ENCODE measurements at regions not wholly inside any gene's neighbourhood (a gene's known extent, or its start where the extent isn't known, plus 50 kb on each side); places are given as distances from the start of the nearest gene placed in this dataset.

DNA sequence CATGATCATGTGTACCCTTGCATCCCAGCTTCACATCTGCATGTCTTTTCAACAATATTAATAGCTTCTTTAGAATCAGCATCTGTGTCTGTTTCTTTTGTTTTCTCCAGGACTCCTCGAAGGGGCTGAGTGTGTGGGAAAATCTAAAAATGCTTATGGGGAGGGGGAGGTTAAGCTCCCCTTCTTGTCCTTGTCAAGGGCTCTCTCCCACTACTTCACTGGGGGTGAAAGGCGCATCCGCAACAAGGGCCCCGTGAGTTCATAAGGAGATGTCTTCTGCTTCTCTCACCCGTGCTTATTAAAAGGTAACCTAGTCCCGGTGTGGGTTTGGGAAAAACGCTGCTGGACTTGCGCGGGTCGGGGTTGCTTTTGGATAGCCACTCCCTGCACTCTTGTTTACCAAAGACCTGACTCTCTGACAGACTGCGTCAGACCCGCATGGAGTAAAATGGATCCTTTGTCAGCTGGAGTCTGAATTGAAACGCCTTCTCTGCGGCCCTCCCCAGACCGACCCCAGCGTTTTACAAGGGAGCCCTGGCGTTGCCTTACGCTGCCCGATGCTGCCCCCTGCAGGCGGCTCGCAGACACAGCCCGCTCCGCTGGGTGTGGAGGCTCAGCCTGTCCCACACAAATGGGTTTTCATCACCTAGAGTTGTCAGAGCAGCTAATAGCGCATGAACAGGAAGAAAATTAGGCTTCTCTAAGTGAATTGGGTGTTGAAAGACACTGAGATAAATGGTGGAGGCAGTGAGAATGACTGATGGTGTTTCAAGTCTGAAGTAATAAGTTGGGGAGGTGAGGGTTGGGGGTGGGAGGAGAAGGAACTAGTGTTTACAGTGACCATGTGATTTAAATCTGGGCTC, 53.8 kb downstream of the IER5 start:
- peak; percentile 95 for DNase-seq

DNA sequence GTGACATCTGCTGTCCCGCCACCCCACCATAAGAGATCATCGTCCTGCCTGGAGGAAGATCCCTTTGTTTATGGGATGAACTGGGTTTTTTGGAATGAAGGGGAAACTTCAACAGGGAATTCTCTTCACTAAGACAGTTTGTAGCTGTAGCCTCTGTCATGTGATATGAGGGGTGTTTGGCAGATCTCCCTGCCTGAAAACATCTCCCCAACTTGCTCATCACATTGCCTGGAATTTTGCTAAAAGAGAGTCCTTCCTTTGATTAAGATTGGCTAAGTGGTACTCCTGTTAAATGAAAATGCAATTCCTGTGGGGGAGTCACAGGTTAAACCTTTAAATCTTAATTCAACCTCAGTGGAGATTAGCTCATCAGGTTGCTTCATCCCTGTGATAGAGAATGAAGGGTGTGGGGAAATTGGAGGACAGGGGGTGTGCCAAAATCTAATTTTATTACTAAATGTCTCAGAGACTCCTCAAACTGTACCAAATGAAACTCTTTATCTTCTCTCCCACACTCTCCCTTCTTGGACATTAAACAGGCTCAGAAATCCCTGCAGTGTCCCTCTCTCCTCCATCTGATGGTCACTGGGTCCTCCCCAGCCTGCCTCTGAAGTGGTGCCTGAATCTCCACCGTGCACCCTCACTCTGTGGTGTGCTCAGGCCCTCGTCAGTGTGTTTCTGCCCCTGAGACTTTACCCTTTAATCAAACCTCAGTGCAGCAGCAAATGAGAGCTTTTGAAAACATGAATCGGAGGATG, 54.8 kb downstream of the IER5 start:
- no peak for DNase-seq

DNA sequence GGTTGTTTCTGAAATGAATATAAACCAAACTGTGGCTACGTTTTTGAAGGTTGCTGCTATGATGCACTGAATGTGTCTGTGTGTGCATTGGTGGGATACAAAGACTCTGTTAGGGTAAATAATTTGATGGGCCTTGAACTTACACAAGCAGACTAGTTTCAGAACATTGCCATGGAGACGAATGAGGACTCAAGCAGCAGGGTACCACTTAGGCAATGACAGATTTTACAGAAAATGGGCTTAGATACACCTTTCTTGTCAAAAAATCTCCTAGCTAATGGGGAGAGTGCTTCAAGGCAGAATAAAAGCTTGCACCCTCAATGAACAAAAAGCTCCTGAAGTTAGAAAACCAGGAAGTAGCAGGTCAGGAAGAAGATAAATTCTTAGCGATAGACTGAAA, 55.7 kb downstream of the IER5 start:
- no peak for DNase-seq

DNA sequence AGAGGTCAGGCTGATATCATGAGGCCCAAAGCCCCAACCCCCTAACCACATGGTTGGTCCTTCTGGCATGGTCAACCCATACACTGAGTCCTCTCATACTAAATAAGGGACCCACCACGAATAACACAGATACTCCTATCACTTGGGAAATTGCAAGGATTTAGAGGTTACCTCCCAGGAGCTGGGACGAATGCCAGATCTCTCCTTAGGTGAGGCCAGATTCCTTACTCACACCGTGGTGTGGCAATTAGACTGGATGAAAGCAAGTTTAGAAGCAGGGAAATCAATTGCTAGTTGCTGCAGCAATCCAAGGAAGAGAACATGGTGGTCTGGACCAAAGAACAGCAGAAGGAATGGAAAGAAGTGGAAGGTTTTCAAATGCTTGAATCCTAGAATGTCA, 60.1 kb downstream of the IER5 start:
- DNase-seq: no peak

DNA sequence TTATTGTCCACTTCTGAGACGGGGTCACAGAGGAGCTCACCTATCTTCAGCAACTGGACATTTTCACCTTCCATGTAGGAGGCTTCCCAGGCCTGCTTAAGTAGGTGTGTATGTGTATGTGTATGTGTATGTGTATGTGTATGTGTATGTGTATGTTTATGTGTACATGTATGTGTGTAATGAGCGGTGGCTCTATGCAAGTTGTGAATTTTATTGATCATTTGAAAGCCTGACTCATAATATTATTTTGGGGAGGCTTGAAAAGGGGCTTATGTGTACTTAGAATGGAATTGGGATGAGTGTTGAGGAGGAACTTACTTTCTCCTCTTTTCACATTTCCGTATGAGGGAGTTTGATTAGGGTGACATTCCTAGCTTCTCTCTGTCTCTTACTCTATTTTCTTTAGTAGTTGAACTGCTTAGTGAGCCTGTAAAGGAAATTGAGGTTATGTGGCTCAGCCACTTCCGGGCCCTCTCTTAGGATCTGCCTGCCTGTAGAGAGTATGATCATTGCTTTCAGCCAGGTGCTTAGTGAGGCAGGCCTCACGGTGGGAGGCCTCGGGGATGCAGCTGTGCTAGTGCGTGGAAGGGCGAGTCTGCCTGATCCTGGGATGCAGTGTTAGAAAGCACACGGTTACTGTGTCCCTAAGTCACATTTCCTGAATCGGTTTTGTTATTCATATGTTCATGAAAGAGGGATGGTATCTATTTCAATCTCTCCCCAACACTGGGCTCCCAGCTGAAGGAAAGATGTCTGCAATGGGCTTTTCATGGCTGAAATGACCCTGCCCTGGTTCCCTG, 61.0 kb downstream of the IER5 start:
- no peak for DNase-seq

DNA sequence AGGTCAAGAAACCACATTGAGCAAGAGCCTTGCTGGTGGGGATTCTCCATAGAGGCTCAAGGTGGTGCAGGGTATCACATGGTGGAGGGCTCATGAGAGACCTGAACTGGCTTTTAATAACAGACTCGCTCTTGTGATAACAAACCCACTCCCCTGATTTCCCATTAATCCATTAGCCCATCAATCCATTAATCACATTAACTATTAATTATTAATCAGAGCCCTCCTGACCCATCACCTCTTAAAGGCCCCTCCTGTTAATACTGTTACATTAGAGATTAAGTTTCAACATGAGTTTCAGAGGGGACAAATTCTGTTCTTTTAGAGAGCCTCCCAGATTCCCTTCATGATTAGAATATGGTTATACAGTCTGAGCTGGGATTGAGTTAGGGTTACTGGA, 61.8 kb downstream of the IER5 start:
- DNase-seq: no peak

DNA sequence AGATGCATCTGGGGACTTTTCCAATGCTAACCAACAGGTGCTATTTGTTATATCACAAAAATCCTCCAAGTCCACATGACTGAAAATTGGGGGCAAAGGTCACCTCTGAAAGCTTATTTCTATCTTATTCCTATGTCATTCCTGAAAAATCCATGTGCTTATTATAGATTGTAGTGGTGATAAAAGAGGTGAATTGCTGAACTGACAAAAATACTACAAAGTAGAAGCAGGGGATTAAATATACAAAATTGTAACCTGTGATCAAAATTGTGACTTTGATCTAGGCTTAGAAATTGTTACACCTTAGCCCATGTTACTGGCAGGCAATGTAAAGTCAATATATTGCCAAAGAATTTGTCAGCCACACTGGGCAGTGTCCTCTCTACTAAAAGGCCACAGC, 62.3 kb downstream of the IER5 start:
- no peak for DNase-seq

DNA sequence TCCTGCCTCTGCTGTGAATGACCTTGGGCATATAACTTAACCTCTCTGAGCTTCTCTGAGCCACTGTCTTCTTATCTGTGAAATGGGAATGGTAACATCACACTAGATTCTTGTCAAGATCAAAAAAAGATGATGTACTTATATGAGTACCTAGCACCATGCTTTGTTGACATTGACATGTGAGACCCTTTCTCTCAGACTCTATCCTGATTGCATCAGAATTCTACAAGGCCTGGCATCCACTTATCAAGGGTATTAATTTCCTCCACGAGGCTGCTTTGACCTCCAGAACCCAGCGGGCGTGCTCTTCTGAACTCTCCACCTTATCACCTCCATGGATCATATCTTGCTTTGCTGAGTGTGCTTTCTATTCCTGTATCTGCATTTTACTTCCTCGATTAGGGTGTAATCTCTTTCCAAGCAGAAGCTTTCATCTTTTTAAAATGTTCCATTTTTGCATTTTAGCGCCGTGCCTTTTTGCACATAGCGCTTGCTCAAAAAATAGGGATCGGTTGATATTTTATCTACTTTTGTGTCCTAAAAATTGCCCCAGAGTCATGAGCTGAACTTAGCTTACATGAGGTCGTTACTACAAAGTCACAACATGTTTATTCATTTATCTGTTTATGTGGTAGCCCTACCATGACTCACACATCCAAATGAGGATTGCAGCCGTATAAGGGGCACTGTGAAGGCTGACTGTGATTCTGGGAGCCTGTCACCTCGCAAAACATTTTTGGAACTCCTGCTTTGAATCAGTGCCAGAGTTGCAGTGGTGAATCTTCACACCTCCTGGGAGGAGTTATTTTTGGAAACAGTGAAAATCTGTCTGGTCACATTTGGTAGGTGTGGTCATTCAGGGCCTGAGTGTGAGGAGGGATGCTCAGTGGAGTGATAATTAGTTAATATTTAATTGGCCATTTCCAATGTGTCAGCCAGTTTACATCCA, 63.2 kb downstream of the IER5 start:
- peak; percentile 45 for DNase-seq

DNA sequence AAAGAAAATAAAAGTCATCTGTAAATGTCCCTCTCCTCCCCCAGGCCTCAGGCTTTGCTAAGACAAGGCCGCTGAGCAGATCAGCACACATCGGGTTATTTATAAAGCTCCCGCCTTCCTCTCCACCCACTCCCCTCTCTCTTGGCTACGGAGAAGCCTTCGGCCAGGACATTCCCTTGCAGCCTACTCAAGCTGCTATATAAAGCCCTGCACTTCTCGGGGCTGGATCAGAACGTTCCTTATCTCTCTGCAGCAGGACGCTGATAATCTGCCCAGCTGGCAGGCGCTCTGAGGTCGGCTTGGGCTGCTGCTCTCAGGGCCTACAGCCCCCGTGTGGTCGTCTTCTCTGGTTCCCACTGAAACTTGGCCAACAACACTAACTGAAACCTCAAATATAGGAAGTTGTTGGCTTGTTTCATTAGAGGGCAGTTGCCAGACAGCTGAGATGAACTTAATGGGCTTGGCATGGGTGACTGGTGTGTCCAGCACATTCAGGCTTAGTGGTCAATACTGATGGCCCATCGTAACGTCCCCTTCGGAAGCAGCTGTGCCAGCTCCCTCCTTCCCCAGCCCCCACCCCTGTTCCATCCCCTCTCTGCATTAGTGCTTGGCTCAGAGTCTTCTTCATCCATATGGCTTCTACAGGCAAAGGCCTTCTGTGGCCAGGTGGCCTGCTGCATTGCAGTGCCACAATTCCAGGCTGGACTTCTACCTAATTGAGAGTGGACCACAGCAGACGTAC, 64.6 kb downstream of the IER5 start:
- DNase-seq: peak; percentile 90

DNA sequence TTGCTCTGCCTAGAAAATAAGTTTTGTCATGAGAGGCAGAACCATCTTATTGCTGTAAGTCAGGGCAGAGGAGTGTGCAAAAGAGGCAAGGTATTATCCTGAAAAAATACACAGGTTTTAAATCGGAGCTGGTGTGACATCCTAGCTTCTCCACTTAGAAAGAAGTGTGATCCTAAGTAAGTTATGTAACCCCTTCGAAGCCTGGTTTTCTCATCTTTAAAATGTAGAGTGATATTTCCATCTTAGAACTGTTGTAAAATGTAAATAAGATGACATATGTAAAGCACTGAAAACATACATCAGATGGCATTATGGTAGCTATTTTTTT, 65.1 kb downstream of the IER5 start:
- DNase-seq: no peak

DNA sequence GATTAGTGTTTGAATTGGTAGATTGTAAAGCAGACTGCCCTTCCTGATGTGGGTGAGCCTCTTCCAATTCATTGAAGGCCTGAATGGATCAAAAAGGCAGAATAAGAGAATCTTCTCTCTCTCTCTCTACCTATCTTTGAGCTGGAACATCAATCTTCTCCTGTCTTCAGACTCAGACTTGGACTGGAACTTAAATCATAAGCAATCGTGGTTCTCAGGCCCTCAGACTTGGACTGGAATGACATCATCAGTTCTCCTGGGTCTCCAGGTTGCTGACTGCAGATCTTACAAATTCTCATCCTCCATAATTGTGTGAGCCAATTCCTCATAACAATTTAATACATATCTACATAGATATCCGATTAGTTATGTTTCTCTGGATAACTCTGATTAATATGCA, 66.8 kb downstream of the IER5 start:
- DNase-seq: no peak

DNA sequence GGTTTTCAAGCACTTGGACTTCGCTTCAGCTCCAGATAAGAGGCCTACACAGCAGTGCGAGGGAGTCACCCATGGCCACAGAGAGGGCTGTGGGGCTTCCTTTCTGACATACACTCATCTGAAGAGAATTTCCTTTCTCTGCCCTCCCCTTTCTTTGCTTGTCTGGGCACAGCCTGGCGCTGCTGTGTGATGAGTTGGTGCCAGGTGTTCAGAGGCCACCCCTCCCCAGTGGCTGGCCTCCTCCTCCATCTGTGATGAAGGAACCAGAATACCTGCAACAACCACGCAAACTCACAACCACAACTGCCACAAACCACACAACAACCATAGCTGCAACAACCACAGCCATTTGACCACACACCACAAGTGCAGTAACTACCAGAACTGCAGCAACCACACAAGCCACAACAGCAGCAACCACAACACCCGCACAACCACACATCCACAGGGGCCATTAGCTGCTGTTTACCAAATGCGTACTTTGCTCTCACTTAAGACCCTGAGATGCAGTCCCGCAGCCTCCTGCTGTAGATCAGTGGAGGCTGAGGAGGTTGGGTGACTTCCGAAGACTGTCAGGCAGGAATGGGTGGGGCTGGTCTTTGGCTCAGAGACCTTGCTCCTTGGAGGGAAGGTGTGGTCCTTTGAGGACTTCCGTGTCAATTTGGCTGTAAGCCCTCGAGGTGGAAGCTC, 71.1 kb downstream of the IER5 start:
- no peak for DNase-seq

DNA sequence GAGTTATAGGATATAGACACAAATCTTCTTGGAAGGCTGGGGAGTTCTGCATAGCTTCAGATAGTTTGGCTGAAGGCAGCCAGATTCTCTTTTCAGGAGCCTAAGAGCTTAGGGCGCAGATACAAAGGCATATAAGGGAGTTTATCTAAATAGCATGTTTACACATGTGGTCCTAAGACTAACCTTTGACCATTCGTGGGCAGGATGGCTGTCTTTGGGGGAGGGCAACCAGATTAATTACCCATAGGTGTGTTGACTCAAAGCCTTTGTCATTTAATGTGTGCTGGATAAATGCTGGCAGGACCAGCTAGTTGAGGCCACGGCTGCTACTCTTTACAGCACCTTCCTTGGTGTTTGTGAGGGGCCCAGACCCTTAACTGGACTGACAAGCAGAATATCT, 71.8 kb downstream of the IER5 start:
- no peak for DNase-seq

DNA sequence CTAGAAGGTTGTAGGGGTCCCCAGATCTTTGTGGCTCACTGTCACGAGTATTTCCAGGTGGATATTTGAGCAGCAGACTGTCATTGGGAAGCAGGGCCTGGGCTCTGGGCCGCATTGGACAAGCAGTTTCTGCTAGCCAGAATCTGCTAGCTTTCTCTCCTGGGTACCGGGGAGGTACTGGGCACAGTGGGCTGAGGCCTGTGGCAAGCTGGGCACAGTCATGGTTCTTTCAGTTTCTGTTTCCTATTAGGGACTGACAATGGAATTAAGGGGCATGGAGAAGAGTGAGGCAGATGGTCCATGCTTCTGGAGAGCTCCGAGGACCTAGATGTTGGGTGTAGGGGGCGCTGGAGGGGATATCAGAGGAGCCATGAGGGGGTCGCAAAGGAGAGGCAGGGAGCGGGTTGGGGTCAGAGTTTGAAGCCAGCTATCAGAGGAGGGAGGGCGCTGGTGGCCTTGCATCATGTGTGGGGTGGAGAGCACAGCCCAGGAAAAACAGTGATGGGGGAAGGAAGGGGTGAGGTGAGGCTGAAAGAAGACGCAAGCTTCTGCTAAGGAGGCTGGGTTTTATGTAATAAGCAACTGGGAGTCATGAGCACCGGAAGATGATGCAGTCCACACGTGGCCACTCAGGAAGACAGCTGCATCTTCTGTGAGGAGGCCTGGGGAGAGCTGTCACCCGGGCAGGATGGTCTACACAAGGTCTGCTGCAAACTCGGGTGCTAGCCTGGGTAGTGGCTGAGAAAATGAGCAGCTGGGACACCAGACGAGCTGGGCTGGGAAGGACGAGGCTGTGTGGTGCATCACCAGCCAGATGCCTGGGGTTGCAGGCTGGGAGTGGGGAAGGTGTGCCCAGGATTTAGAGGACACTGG, 72.7 kb downstream of the IER5 start:
- peak; percentile 60 for DNase-seq

DNA sequence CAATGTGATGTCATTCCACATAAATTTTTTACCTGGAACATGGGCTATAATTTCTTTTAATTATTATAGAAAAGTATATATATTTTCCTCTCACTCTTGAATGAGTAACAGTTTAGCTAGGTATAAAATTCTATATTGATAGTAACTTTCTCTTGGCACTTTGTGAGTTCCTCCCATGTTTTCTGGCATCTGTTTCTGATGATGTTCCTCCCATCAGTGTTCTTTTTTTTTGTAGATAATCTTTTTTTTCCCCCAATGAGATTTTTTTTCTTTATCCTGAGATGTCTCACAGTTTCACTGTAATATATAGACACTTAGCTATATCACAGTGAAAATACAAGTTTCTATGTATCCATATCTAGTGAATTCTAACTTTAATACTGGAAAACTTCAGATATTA, 75.2 kb downstream of the IER5 start:
- DNase-seq: no peak

DNA sequence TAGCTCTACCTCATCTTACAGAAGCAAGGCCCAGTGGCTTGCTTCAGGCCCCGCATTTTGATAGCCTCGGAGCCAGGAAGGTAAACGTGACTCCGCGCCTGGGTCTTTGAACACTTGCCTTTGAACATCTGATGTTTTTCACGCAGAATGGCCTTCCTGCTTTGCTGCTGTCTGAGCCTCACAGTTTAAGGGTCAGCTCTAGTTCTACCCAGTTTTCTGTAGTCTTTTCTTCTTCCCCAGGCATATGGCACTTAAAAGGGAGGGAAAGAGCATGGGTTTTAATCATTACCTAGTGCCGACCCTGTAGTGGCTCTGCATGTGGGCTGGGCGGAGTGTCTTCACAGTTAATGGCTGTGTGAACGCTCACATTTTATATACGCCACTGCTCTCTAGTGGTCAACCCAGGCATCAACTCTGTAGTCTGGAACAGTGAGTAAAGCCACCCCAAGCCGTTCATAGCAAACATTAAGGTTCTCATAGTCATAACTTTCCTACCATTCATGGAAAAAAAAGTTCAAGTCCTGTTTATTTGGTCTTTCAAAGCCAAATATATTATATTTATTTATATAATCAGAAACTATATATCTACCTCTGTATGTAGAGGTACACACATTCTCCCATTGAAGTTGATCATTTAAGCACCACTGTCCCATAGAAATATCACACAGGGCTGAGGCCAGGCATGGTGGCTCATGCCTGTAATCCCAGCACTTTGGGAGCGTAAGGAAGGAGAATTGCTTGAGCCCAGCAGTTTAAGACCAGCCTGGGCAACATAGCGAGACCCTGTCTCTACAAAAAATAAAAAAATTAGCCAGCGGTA, 78.1 kb downstream of the IER5 start:
- DNase-seq: peak; percentile 83

DNA sequence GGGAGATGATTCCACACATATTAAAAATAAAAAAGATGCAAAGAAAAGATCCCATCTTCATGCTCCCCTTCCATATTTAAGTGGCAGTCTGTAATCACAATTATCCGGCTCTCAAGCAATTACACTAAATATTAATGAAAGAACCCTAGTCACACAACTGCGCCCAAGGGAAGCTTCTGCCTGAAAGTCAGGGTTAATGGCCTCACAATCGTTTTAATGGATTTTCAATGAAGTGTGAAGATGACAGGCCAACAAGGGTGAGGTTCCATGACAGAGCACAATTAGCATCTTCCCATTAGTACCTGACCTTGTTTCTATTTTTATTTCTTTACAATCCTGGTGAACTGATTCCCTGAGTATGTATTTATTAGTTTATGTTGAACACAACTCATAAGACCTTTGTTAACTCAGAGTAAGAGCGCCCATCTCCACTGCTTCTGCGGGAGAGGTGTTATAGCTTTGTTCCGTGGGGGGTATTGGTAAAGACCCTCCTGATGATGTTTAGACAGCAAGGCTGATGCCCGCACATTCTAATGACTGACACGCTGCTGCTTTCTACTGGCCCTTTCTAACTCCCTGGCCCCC, 80.9 kb downstream of the IER5 start:
- no peak for DNase-seq

DNA sequence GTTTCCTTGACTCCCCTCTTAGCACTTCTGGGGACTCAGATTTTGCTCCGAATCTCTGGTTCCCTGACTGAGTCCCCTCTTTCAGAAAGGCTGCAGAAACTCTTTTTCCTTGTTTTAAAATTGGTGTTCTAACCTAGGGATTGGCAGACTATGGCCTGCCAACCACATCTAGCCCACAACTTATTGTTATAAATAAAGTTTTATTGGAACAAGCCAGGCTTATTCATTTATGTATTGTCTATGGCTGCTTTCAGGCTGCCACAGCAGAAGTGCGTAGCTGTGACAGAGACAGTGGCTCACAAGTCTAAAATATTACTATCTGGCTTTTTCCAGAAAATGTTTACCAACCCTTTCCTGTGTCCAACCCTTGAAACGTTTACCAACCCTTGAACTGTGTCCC, 81.7 kb downstream of the IER5 start:
- DNase-seq: no peak

DNA sequence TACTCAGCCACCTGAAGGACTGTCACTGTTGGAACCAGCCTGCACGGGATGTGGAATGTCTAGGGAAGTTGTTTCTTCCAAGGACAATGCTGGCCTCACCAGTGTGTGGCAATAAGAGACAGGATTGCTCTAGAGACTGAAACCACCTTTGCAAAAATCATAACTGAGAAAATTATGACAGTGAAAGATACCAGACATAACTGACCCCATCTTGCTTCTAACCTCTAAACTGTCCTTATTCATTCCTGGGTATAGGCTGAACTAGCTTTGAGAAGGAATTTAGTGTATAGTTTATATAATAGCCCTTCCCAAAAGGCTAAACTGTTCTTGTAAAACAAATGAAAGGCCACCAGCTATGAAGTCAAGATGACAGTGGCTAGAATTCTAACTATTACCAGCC, 83.6 kb downstream of the IER5 start:
- no peak for DNase-seq
